Coronary artery (tissue), 2 donors: ENCODE measurements at regions not wholly inside any gene's neighbourhood (a gene's known extent, or its start where the extent isn't known, plus 50 kb on each side); places are given as distances from the start of the nearest gene placed in this dataset.

ENCODE experiments used
- DNase-seq: peaks from one replicate; pipeline ENCODE4 v3.0.0-alpha.2; 2017; ENCODE audit warnings: low spot score
- H3K27ac ChIP-seq, 2 donors: fragments of 200-600 bp; sonication (generic); one replicate each; pipeline ENCODE4 v1.5.1; 2016 to 2019
- H3K4me3 ChIP-seq: fragments of 200-600 bp; sonication (generic); 2 replicates; pipeline ENCODE4 v1.5.1; 2016; ENCODE audit warnings: mild to moderate bottlenecking, moderate library complexity
- CTCF ChIP-seq: fragments of 200-600 bp; sonication (generic); IDR thresholded peaks from one replicate; pipeline ENCODE4 v1.5.1; 2019; ENCODE audit warnings: antibody characterized with exemption

- Histone ChIP-seq H3K27ac (no peak overlapping the region), H3K4me3 (no peak overlapping the region)
- TF ChIP-seq CTCF, result no peak
- no peak for DNase-seq
Measured at GRCh38 chr5:74556631-74557595, 83.6 kb downstream of the ENC1 start.

GRCh38 chr5:74556006-74556405 is 84.5 kb downstream of the ENC1 start:
- Histone ChIP-seq H3K27ac (no peak overlapping the region), H3K4me3 (no peak overlapping the region)
- no peak for DNase-seq
- TF ChIP-seq CTCF, result no peak

GRCh38 chr5:74552101-74552500 is 88.4 kb downstream of the ENC1 start:
- TF ChIP-seq CTCF, result no peak
- DNase-seq, result no peak
- Histone ChIP-seq H3K4me3 (no peak overlapping the region), H3K27ac (no peak overlapping the region)

- DNase-seq, result no peak
- Histone ChIP-seq H3K27ac (no peak overlapping the region), H3K4me3 (no peak overlapping the region)
- TF ChIP-seq CTCF, result no peak
Measured at GRCh38 chr5:74550927-74551326, 89.6 kb downstream of the ENC1 start.

- TF ChIP-seq CTCF, result no peak
- no peak overlapping the region for H3K27ac ChIP-seq
- DNase-seq, result no peak
- H3K4me3 ChIP-seq, result no peak overlapping the region
Measured at GRCh38 chr5:74549384-74549783, 91.1 kb downstream of the ENC1 start.

GRCh38 chr5:74546796-74547195 is 93.7 kb downstream of the ENC1 start:
- Histone ChIP-seq H3K4me3 (no peak overlapping the region), H3K27ac (no peak overlapping the region)
- TF ChIP-seq CTCF, result no peak
- DNase-seq, result no peak

- DNase-seq, result no peak
- TF ChIP-seq CTCF, result no peak
- H3K27ac ChIP-seq, result no peak overlapping the region
- H3K4me3 ChIP-seq, result no peak overlapping the region
Measured at GRCh38 chr5:74544811-74545210, 95.7 kb downstream of the ENC1 start.
